Astrocyte of the hippocampus (primary cell): ENCODE measurements at regions not wholly inside any gene's neighbourhood (a gene's known extent, or its start where the extent isn't known, plus 50 kb on each side); places are given as distances from the start of the nearest gene placed in this dataset.
"Not testable (repeated sequence)": the region's sequence is repeated elsewhere in the genome, so short reads cannot be mapped to it uniquely, and the experiment has no call there.

ENCODE experiments used
- DNase-seq: peaks from one replicate; pipeline ENCODE4 v3.0.0; 2011; ENCODE audit warnings: low read depth, low spot score

GRCh38 chr12:17358835-17359234 lies 731.2 kb downstream of the RERGL start:
- no peak for DNase-seq

DNA sequence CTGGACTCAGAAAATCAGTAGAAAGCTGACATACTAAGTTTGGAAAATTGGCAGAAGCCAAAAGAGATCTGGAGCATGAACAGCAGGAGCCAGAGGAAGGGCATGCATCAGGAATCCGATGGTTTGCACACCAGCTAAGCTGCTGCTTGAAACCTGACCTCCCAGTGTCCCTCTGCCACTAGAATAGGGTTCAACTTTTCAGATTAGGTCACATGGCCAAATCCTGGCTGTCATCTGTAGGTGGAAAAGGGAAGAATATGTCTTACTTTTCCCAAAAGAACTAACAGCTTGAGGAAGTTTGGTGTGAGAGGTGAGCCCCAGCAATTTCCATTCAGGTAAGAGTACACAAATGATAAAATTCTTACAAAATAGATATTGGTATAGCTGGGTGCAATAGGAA lies 732.6 kb downstream of the RERGL start:
- no peak for DNase-seq

- DNase-seq: no peak
Observed at GRCh38 chr12:17352164-17352563, 737.8 kb downstream of the RERGL start.

- DNase-seq: no peak
Observed at GRCh38 chr12:17348311-17348710, 741.7 kb downstream of the RERGL start.

DNA sequence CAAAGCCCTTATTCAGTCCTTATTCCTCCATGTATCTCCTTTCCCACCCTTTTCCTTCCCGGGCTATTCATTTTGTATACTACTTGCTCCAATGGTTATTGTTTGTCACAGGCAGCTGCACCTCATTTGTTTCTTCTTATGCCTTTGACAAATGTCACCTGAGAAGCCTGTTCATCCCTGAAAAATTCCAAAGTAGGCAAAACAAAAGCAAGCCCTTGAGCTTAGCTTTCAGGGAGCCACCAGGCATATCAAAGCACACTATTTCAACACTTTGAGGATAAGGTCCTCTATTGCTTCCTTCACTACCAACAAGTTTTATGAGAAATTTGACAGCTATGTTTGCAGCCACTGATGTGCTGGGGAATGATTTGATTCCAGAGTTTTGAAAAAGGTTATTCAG lies 738.7 kb upstream of the LMO3 start:
- no peak for DNase-seq

GRCh38 chr12:17342381-17342961 lies 736.5 kb upstream of the LMO3 start:
- no peak for DNase-seq

GRCh38 chr12:17335487-17335886 lies 729.5 kb upstream of the LMO3 start:
- DNase-seq: no peak

- DNase-seq: no peak
Observed at GRCh38 chr12:17334784-17335183, 728.8 kb upstream of the LMO3 start.

DNA sequence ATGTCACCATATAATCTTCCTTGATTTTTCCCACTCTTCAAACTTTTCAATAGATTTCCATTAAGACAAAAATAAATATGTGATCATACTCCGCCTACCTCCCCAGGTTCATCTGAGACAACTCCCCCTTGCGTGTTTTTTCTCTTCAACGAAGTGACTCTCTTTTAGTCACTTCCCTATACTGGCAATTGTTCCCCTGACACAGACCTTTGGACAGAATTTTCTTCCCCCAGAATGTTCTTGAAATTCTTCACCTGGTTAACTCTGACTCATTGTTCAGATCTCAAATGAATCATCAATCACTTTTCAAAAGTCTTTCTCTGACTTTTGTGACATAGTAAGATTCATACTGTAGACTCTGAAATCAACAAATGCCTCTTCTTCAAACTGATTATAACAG lies 727.3 kb upstream of the LMO3 start:
- DNase-seq: no peak

DNA sequence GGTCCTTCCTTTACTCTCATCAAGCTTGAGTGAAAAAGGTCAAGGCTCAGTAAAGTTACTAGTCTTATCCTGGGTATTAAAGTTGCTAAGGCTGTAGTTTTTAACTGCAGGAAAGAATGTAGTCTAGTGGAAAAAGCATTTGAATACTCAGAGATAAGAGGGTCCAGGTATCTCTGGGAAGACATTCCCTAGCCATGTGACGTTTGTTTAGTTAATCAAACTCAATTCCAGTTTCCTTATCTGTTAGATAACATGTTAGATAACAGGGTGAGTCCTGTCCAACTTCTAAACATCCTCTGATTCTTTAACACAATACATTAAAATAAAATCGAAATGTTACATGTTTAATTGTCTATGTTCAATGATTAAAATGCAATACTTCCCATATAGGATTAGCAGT lies 720.7 kb upstream of the LMO3 start:
- no peak for DNase-seq

DNA sequence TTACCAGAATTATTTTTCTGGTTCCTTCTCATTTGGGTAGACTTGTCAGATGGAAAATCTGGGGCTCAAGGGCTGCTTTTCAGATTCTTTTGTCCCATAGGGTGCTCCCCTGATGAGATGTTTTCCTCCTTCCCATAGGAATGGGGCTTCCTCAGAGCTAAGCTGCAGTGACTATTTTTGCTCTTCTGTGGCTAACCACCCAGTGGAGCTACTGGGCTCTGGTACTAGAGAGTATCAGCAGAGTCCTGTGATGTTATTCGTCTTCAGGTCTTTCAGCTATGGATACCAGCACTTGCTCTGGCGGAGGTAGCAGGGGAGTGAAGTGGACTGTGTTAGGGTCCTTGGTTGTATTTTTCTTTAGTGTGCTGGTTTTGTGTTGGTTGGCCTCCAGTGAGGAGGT lies 716.1 kb upstream of the LMO3 start:
- no peak for DNase-seq

GRCh38 chr12:17304503-17305347 lies 698.8 kb upstream of the LMO3 start:
- DNase-seq: peak; percentile 17

DNA sequence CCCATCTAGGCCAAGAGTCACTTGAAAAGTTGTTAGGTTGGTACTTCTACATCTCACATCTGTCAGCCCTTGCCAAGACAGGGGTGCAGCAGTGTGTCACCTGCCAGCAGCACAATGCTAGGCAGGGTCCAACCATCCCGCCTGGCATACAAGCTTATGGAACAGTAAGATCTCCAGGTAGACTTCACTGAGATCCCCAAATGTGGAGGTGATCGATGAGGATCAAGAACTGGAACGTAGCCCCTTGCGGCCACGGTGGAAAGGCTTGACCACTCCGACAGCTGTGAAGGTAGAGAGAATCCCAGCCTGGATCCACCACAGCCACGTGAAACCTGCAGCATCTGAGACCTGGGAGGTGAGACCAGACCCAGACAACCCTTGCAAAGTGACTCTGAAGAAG lies 696.0 kb upstream of the LMO3 start:
- DNase-seq: no peak

- no peak for DNase-seq
Observed at GRCh38 chr12:17301544-17301943, 695.6 kb upstream of the LMO3 start.

- no peak for DNase-seq
Observed at GRCh38 chr12:17296882-17297281, 690.9 kb upstream of the LMO3 start.

DNA sequence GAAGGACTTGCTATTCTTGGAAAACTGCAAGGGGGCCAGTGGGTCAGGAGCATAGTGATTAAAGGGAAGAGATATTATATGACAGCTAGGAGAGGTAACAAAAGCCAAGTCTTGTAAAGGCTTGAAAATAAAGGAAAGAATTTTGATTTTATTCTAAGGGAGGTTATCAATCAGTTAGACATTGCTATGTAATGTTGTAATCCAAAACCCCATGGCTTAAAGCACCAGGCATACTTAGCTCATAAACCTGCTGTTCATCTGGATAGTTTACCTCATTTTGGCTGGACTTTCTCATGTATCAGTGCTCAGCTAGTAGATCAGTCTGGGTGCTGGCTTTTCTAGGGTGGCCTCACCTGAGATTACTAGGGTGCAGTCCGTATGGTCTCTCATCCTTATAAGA lies 680.9 kb upstream of the LMO3 start:
- no peak for DNase-seq

- DNase-seq: no peak
Observed at GRCh38 chr12:17284873-17285272, 678.9 kb upstream of the LMO3 start.

DNA sequence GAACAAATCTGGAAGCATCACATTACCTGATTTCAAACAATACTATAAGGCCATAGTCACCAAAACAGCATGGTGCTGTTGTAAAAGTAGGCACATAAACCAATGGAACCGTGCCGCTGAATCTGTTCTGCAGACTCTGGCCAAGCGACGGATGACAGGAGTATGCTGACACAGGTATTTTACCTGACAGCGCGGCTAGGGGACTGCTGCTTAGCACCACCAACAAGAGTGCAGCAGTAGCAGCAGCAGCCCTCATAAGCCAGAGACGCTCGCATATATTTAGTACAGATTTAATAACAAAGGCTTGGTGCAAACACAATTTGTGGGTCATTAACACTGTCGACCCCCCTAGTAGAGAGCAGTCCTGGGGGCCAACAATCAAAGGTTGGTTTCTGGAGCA lies 677.6 kb upstream of the LMO3 start:
- no peak for DNase-seq

GRCh38 chr12:17282169-17282568 lies 676.2 kb upstream of the LMO3 start:
- DNase-seq: not testable (repeated sequence)

GRCh38 chr12:17278946-17279345 lies 673.0 kb upstream of the LMO3 start:
- no peak for DNase-seq

- DNase-seq: no peak
Observed at GRCh38 chr12:17276196-17276595, 670.2 kb upstream of the LMO3 start.

DNA sequence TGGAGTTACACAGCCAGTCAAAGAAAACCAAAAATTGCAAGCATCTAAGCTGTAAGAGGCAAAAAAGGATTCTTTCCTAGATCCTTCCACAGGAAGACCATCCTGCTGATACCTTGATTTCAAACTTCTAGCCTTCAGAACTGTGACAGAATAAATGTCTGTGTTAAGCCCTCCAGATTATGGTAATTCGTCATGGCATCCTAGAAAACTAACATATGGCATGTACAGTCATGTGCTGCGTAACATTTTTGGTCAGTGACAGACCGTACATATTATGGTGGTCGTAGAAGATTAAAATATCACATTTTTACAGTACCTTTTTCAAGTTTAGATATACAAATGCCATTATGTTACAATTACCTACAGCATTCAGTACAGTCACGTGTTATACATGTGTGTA lies 660.9 kb upstream of the LMO3 start:
- DNase-seq: no peak

DNA sequence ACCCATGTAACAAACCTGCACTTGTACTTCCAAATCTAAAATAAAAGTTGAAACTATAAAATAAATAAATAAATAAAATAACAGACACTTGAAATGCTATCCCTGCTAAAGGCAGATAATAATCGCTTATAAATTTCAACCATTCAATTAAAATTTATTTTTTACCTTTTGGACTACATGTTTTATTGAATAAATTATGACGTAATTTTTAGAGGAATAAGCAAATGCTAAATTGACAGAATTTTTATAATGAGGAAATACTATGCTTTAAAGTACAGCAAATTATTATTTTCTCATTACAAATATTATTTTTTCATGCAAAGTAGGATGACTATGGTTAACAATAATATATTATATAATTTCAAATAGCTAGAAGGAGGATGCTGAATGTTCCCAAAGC lies 658.6 kb upstream of the LMO3 start:
- DNase-seq: no peak

- no peak for DNase-seq
Observed at GRCh38 chr12:17239874-17240273, 633.9 kb upstream of the LMO3 start.
